ENCODE measurements at regions not wholly inside any gene's neighbourhood (a gene's known extent, or its start where the extent isn't known, plus 50 kb on each side); places are given as distances from the start of the nearest gene placed in this dataset.

- no peak for TF ChIP-seq SIX5 (IDR thresholded peaks at IDR 0.05; ENCODE audit: borderline replicate concordance in 1 of 2, insufficient read depth in 1 of 2, low read depth in 1 of 2, low read length in 2 of 2)
- no peak for TF ChIP-seq EP300 (IDR thresholded peaks at IDR 0.05; ENCODE audit: low read length)
- TF ChIP-seq NFYB (IDR thresholded peaks at IDR 0.05; ENCODE audit: extremely low read depth, insufficient read length), result no peak
Observed at GRCh38 chr3:96086018-96086417, 728.4 kb upstream of the EPHA6 start.

All from K562 (cell line).